Dermis blood vessel endothelial cell (primary cell): ENCODE measurements at regions not wholly inside any gene's neighbourhood (a gene's known extent, or its start where the extent isn't known, plus 50 kb on each side); places are given as distances from the start of the nearest gene placed in this dataset.

Source experiments
- DNase-seq: peaks from one replicate; pipeline ENCODE4 v3.0.0; 2010

GRCh38 chr6:170110201-170111140, 180.4 kb downstream of the DLL1 start:
- DNase-seq: no peak

- no peak for DNase-seq
Observed at GRCh38 chr6:170108890-170109587, 181.8 kb downstream of the DLL1 start.

- DNase-seq: no peak
Observed at GRCh38 chr6:170108456-170108855, 182.4 kb downstream of the DLL1 start.

- DNase-seq: no peak
Observed at GRCh38 chr6:170107606-170108222, 183.2 kb downstream of the DLL1 start.

GRCh38 chr6:170106906-170107525, 183.9 kb downstream of the DLL1 start:
- DNase-seq: no peak

GRCh38 chr6:170102582-170103481, 188.0 kb downstream of the DLL1 start:
- no peak for DNase-seq

- DNase-seq: no peak
Observed at GRCh38 chr6:170102038-170102437, 188.8 kb downstream of the DLL1 start.

- DNase-seq: no peak
Observed at GRCh38 chr6:170101281-170102035, 189.4 kb downstream of the DLL1 start.

GRCh38 chr6:170100046-170100445, 190.8 kb downstream of the DLL1 start:
- DNase-seq: no peak

GRCh38 chr6:170099387-170099786, 191.5 kb downstream of the DLL1 start:
- DNase-seq: no peak

- no peak for DNase-seq
Observed at GRCh38 chr6:170098428-170099170, 192.3 kb downstream of the DLL1 start.

- no peak for DNase-seq
Observed at GRCh38 chr6:170097505-170098427, 193.1 kb downstream of the DLL1 start.

GRCh38 chr6:170096803-170097504, 193.9 kb downstream of the DLL1 start:
- no peak for DNase-seq

- no peak for DNase-seq
Observed at GRCh38 chr6:170096191-170096802, 194.6 kb downstream of the DLL1 start.

- DNase-seq: no peak
Observed at GRCh38 chr6:170095273-170095981, 195.5 kb downstream of the DLL1 start.

GRCh38 chr6:170094686-170095272, 196.1 kb downstream of the DLL1 start:
- DNase-seq: no peak
